Liver (tissue), 3 donors: ENCODE measurements at regions not wholly inside any gene's neighbourhood (a gene's known extent, or its start where the extent isn't known, plus 50 kb on each side); places are given as distances from the start of the nearest gene placed in this dataset.

Experiments
- EGR1 ChIP-seq, 2 donors: IDR thresholded peaks; 2 replicates each; pipeline ENCODE4 v1.6.1; 2016 to 2018; ENCODE audit warnings: antibody characterized with exemption in 2 of 2, low read depth in 2 of 2
- HNF4A ChIP-seq, 2 donors: conservative IDR thresholded peaks; 2 replicates each; pipeline ENCODE4 v1.6.1; 2016; ENCODE audit warnings: antibody characterized with exemption in 2 of 2, mild to moderate bottlenecking in 2 of 2
- RAD21 ChIP-seq, 2 donors: IDR thresholded peaks; 2 replicates each; pipeline ENCODE4 v1.6.1; 2016; ENCODE audit warnings: antibody characterized with exemption in 2 of 2, mild to moderate bottlenecking in 2 of 2
- TF ChIP-seq, protein P1 (sequence below): fragments of 150-350 bp; IDR thresholded peaks from 2 replicates; pipeline ENCODE4 v1.5.1; 2017; ENCODE audit warnings: improper control_type of control experiment, low read depth, low read length; ENCODE audit not compliant: missing input control
- TF ChIP-seq, protein P2 (sequence below): IDR thresholded peaks from 2 replicates; pipeline ENCODE4 v1.6.1; 2016; ENCODE audit warnings: antibody characterized with exemption, mild to moderate bottlenecking
- TF ChIP-seq, protein P3 (sequence below): IDR thresholded peaks from 2 replicates; pipeline ENCODE4 v1.6.1; 2016; ENCODE audit warnings: antibody characterized with exemption
- TF ChIP-seq, protein P4 (sequence below): IDR thresholded peaks from 2 replicates; pipeline ENCODE4 v1.6.1; 2016; ENCODE audit warnings: antibody characterized with exemption
- donor health status: healthy.
- donor health status: healthy.

DNA sequence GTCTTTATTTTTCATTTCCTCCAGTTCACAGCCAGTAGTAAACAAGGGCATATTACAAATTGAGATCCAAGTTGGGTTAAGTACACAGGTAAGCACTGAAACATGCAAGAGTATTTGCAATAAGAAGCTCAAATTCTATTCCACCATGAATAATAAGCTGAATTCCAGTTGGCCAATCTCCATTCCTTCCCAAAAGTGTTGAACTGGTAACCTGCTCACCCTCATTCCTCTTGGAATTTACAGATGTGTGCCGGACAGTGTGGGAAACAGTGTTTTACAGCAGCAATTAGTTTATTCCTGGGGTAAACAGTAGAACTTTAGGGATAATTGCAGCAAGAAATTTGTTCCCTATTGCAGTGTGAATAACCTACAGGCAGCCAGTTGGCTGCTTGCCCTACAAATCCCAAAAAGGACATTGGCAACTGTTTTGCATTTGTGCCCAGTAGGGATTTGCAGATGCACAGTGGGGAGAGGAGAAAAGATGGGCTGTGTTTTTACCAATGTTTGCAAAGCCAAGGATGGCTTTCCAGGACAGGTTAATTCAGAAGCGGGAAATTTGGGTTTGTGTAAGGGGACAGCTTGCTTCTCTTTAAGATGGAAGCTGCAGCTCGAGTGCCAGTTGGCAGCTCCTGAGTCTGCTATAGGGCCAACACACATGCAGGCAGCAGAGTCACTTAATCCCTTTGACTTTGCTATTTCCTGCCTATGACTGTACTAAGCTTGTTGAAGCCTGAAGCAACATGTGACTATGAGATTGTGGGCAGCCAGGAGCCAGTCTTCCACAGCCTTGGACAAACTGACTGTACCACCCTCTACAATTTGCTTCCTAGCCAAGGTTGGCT is 318.9 kb downstream of the MAP2K6 start:
- TF ChIP-seq, protein P1, sequence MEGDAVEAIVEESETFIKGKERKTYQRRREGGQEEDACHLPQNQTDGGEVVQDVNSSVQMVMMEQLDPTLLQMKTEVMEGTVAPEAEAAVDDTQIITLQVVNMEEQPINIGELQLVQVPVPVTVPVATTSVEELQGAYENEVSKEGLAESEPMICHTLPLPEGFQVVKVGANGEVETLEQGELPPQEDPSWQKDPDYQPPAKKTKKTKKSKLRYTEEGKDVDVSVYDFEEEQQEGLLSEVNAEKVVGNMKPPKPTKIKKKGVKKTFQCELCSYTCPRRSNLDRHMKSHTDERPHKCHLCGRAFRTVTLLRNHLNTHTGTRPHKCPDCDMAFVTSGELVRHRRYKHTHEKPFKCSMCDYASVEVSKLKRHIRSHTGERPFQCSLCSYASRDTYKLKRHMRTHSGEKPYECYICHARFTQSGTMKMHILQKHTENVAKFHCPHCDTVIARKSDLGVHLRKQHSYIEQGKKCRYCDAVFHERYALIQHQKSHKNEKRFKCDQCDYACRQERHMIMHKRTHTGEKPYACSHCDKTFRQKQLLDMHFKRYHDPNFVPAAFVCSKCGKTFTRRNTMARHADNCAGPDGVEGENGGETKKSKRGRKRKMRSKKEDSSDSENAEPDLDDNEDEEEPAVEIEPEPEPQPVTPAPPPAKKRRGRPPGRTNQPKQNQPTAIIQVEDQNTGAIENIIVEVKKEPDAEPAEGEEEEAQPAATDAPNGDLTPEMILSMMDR = no peak
- TF ChIP-seq, protein P2, sequence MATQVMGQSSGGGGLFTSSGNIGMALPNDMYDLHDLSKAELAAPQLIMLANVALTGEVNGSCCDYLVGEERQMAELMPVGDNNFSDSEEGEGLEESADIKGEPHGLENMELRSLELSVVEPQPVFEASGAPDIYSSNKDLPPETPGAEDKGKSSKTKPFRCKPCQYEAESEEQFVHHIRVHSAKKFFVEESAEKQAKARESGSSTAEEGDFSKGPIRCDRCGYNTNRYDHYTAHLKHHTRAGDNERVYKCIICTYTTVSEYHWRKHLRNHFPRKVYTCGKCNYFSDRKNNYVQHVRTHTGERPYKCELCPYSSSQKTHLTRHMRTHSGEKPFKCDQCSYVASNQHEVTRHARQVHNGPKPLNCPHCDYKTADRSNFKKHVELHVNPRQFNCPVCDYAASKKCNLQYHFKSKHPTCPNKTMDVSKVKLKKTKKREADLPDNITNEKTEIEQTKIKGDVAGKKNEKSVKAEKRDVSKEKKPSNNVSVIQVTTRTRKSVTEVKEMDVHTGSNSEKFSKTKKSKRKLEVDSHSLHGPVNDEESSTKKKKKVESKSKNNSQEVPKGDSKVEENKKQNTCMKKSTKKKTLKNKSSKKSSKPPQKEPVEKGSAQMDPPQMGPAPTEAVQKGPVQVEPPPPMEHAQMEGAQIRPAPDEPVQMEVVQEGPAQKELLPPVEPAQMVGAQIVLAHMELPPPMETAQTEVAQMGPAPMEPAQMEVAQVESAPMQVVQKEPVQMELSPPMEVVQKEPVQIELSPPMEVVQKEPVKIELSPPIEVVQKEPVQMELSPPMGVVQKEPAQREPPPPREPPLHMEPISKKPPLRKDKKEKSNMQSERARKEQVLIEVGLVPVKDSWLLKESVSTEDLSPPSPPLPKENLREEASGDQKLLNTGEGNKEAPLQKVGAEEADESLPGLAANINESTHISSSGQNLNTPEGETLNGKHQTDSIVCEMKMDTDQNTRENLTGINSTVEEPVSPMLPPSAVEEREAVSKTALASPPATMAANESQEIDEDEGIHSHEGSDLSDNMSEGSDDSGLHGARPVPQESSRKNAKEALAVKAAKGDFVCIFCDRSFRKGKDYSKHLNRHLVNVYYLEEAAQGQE = no peak
- TF ChIP-seq, protein P3, sequence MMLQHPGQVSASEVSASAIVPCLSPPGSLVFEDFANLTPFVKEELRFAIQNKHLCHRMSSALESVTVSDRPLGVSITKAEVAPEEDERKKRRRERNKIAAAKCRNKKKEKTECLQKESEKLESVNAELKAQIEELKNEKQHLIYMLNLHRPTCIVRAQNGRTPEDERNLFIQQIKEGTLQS = no peak
- TF ChIP-seq HNF4A (conservative IDR thresholded peaks at IDR 0.05) = no peak
- no peak for TF ChIP-seq RAD21 (IDR thresholded peaks at IDR 0.05)
- TF ChIP-seq, protein P4, sequence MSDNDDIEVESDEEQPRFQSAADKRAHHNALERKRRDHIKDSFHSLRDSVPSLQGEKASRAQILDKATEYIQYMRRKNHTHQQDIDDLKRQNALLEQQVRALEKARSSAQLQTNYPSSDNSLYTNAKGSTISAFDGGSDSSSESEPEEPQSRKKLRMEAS = no peak
- TF ChIP-seq EGR1 (IDR thresholded peaks at IDR 0.05; ENCODE audit: low read depth in 2 of 2) = no peak
